Kidney epithelial cell (primary cell): ENCODE measurements at regions not wholly inside any gene's neighbourhood (a gene's known extent, or its start where the extent isn't known, plus 50 kb on each side); places are given as distances from the start of the nearest gene placed in this dataset.

Experiments
- DNase-seq: peaks from one replicate; pipeline ENCODE4 v3.0.0-alpha.2; 2010; ENCODE audit warnings: low read depth
- H3K27me3 ChIP-seq: 2 replicates; pipeline ENCODE4 v1.6.0; 2011; ENCODE audit warnings: low read length; ENCODE audit not compliant: control insufficient read depth, insufficient read depth
- H3K36me3 ChIP-seq: 2 replicates; pipeline ENCODE4 v1.5.1; 2011; ENCODE audit warnings: low read length; ENCODE audit not compliant: control insufficient read depth, insufficient read depth
- H3K4me3 ChIP-seq: 2 replicates; pipeline ENCODE4 v1.5.1; 2011; ENCODE audit warnings: low read depth, mild to moderate bottlenecking, control low read depth, low read length
- TF ChIP-seq, protein P1 (sequence below): IDR thresholded peaks from 2 replicates; pipeline ENCODE4 v1.5.1; 2011; ENCODE audit warnings: mild to moderate bottlenecking, moderate library complexity, low read length, control low read depth, inconsistent platforms; ENCODE audit not compliant: insufficient read depth, poor library complexity, severe bottlenecking

DNA sequence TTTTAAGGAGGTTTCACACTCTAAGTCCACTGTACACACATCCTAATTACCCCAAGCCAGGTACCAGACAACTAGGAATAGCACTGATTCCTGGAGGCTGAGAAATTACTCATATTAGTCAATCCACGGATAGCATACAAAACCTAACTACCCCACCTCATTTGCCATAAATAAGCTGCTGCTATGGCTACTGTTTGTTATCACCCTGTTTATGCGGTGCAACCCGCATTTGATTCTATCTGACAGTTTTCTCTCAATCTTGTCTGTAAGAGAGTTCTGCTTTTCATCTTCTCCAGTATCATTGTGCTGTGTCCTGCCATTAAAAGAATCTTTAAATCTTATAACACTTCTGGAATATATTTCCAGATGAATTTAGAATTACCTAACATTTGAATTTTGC, 1496.5 kb downstream of the PLA2G4A start:
- TF ChIP-seq, protein P1, sequence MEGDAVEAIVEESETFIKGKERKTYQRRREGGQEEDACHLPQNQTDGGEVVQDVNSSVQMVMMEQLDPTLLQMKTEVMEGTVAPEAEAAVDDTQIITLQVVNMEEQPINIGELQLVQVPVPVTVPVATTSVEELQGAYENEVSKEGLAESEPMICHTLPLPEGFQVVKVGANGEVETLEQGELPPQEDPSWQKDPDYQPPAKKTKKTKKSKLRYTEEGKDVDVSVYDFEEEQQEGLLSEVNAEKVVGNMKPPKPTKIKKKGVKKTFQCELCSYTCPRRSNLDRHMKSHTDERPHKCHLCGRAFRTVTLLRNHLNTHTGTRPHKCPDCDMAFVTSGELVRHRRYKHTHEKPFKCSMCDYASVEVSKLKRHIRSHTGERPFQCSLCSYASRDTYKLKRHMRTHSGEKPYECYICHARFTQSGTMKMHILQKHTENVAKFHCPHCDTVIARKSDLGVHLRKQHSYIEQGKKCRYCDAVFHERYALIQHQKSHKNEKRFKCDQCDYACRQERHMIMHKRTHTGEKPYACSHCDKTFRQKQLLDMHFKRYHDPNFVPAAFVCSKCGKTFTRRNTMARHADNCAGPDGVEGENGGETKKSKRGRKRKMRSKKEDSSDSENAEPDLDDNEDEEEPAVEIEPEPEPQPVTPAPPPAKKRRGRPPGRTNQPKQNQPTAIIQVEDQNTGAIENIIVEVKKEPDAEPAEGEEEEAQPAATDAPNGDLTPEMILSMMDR: no peak
- DNase-seq: no peak
- no peak overlapping the region for H3K4me3 ChIP-seq
- no peaks in the 10 kb centered on the region for H3K36me3 ChIP-seq
- no peaks in the 10 kb centered on the region for H3K27me3 ChIP-seq

DNA sequence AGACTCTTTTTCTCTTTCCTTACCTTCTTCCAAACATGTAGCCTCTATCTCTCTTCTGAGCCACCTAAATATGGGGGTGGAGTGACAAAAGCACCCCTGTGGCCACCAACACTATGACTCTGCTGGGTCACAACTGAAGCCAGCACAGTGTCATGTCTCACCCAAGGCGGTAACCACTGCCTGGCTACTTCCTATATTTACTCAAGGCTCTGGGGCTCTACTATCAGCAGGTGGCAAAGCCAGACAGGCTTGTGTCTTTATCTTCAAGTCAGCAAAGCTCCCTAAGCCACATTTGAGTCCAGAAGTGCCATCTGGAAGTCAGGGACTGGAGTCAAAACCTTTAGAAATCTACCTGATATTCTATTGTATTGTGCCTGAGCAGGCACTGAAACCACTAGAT, 1515.2 kb downstream of the PLA2G4A start:
- TF ChIP-seq, protein P1: no peak
- Histone ChIP-seq H3K36me3 (no peaks in the 10 kb centered on the region), H3K4me3 (no peak overlapping the region), H3K27me3 (no peaks in the 10 kb centered on the region)
- DNase-seq: no peak

DNA sequence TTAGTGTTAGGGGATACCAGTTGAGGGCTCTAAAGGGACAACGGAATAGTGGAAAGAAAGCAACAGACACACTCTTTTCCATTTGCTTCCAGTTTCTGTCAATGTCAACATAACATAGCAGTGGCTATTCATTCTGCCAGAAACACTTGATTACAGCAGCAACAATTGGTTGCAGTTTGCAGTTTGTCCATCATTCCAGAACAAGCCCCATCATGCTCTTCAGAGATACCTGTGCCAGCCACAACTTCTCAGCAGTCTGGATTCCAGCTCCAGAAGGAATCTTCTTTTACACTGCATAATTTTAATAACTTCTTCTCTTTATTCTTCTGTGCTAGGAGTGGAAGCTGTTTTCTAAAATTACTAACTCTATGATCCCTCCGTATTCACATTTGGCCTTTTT, 1521.4 kb downstream of the PLA2G4A start:
- Histone ChIP-seq H3K36me3 (no peaks in the 10 kb centered on the region), H3K4me3 (no peak overlapping the region), H3K27me3 (no peaks in the 10 kb centered on the region)
- no peak for DNase-seq
- TF ChIP-seq, protein P1: no peak

DNA sequence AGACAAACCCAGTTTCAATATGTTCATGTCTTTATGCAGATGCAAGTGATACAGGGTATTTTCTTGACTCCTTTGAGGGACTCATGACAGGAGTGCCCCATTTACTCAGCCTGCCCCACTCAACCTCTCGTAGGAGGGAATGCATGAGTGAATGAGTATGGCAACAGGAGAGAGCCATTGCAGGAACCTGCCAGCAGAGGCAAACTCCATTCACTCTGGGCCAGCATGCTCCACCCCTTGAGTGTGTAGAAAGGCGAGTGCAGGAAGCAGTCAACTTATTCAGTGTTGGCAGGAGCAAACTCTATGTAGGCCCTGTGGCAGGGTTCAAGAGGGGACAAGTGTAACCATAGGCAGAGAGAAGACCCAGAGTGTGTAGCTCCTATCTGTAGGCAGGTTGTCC, 1526.3 kb downstream of the PLA2G4A start:
- TF ChIP-seq, protein P1: no peak
- DNase-seq: no peak
- Histone ChIP-seq H3K27me3 (no peaks in the 10 kb centered on the region), H3K36me3 (no peaks in the 10 kb centered on the region), H3K4me3 (no peak overlapping the region)

DNA sequence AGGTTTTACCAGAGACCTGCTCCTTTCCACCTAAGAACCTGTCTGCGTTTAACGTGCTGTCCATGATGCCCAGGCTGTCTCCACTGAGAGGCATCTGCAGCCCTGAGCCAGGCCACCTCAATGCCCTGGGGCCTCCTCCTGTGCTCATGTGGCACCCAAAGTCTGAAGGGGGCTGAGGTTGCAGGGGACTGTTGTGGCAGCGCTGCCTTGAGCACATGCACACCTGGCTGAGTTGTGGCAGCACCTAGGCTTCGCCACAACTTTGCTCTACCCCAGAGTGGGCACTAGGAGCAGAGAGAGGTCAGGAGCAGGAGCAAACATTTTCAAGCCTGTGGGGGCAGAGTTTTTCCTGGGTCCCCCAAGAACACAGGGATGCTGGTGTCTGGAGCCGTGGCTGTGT, 1527.1 kb downstream of the PLA2G4A start:
- Histone ChIP-seq H3K36me3 (no peaks in the 10 kb centered on the region), H3K27me3 (no peaks in the 10 kb centered on the region), H3K4me3 (no peak overlapping the region)
- DNase-seq: no peak
- TF ChIP-seq, protein P1: no peak

DNA sequence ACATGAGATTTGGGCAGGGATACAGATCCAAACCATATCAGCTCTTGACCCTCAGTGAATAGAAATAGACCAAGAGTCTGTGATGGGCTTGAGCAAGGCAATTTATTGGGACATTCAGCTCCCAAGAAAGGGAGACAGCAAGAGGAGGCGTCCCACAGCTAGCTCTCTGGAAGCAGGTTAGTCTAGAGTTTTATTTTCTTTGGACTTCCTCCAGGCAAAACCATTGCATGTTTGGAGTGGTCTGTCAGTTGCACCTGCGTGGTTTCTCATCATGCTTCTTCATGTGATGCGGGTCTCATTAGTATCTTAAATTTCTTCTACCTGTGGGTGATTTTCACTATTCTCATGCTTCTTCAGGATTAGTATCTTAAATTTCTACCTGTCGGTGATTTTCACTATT, 1530.6 kb downstream of the PLA2G4A start:
- no peak for DNase-seq
- TF ChIP-seq, protein P1: no peak
- H3K4me3 ChIP-seq: no peak overlapping the region
- no peaks in the 10 kb centered on the region for H3K36me3 ChIP-seq
- H3K27me3 ChIP-seq: no peaks in the 10 kb centered on the region
